ENCODE measurements at regions not wholly inside any gene's neighbourhood (a gene's known extent, or its start where the extent isn't known, plus 50 kb on each side); places are given as distances from the start of the nearest gene placed in this dataset.

GRCh38 chr2:150282357-150282756 lies 205.1 kb downstream of the RND3 start:
- Histone ChIP-seq H3K27ac (ENCODE audit: insufficient read depth, low read depth, low read length) (no peak overlapping the region), H3K4me2 (ENCODE audit: insufficient read depth, low read length) (no peak overlapping the region), H3K79me2 (ENCODE audit: control insufficient read depth, insufficient read depth, low read length) (no peaks in the 10 kb centered on the region), H3K9ac (replicated peaks; ENCODE audit: extremely low read depth, insufficient read depth, low read length) (no peak overlapping the region), H3K4me1 (ENCODE audit: control insufficient read depth, extremely low read depth, insufficient read depth, low read length) (no peaks in the 10 kb centered on the region), H3K4me3 (replicated peaks in 1 of 3; ENCODE audit: insufficient read depth in 1 of 3, low read depth in 1 of 3, low read length in 3 of 3) (no peak overlapping the region), H3K9me1 (replicated peaks; ENCODE audit: control insufficient read depth, extremely low read depth, insufficient read depth, low read length) (no peaks in the 10 kb centered on the region), H3K9me3 (replicated peaks; ENCODE audit: control insufficient read depth, insufficient read depth, low read length) (no peaks in the 10 kb centered on the region), H4K20me1 (replicated peaks; ENCODE audit: control insufficient read depth, extremely low read depth, insufficient read depth, low read length) (no peaks in the 10 kb centered on the region), H3K36me3 (ENCODE audit: control insufficient read depth in 2 of 2, extremely low read depth in 1 of 2, insufficient read depth in 2 of 2, low read length in 2 of 2) (no peaks in the 10 kb centered on the region), H2AFZ (ENCODE audit: low read depth, low read length) (no peak overlapping the region), H3K27me3 (ENCODE audit: control insufficient read depth in 2 of 2, insufficient read depth in 2 of 2, low read length in 2 of 2) (no peaks in the 10 kb centered on the region)
- TF ChIP-seq CTCF (IDR thresholded peaks at IDR 0.05; ENCODE audit: extremely low read depth in 1 of 2, insufficient read depth in 1 of 2, low read depth in 1 of 2, low read length in 2 of 2): no peak
- TF ChIP-seq MAX (IDR thresholded peaks at IDR 0.05; ENCODE audit: insufficient read depth, insufficient read length): no peak
- no peak for TF ChIP-seq GATA2 (IDR thresholded peaks at IDR 0.05; ENCODE audit: insufficient read depth, insufficient read length, low read depth, low read length)
- no peak for TF ChIP-seq EZH2 (IDR thresholded peaks at IDR 0.05; ENCODE audit: borderline replicate concordance, low read depth, low read length, severe bottlenecking)
- TF ChIP-seq FOS (IDR thresholded peaks at IDR 0.05; ENCODE audit: borderline replicate concordance, insufficient read depth, low read length): no peak
- TF ChIP-seq POLR2AphosphoS5 (IDR thresholded peaks at IDR 0.05; ENCODE audit: insufficient read depth, low read depth, low read length): no peak
- no peak for TF ChIP-seq POLR2A (IDR thresholded peaks at IDR 0.05; ENCODE audit: low read depth, low read length)
- no peak for TF ChIP-seq MYC (IDR thresholded peaks at IDR 0.05; ENCODE audit: low read depth, low read length)
- TF ChIP-seq JUN (IDR thresholded peaks at IDR 0.05; ENCODE audit: borderline replicate concordance, insufficient read depth, insufficient read length, low read depth): no peak
- CTCF ChIA-PET: interaction anchor here (1.7 kb wide), 1 partner anchor 13 kb away, joined by 4 read pairs; no protein-coding TSS in a partner anchor
- POLR2A ChIA-PET: no interaction called here
- dilution Hi-C loops (cut with MboI; ENCODE audit: extremely low pct_ligation_motif_present, low sequenced_read_pairs): no loop called here
- FAIRE-seq (no peak), DNase-seq (ENCODE audit: low read depth, low spot score) (no peak)
- BruUV-seq (replicated peaks): no TSS peak
- intact Hi-C loops (cut with micrococcal nuclease): no loop called here
